GM12891 (cell line): ENCODE measurements at regions not wholly inside any gene's neighbourhood (a gene's known extent, or its start where the extent isn't known, plus 50 kb on each side); places are given as distances from the start of the nearest gene placed in this dataset.

Experiments
- PAX5 ChIP-seq: IDR thresholded peaks from 2 replicates; pipeline ENCODE4 v1.6.1; 2011; ENCODE audit warnings: low read length, moderate library complexity, mild to moderate bottlenecking; ENCODE audit not compliant: insufficient read depth, severe bottlenecking
- POLR2A ChIP-seq: IDR thresholded peaks from 2 replicates; pipeline ENCODE4 v1.6.1; 2011; ENCODE audit warnings: low read depth, low read length, control low read depth
- POLR2AphosphoS5 ChIP-seq: IDR thresholded peaks from 2 replicates; pipeline ENCODE4 v1.6.1; 2011; ENCODE audit warnings: low read depth, low read length, control low read depth
- SPI1 ChIP-seq: IDR thresholded peaks from 2 replicates; pipeline ENCODE4 v1.6.1; 2011; ENCODE audit warnings: low read depth, low read length, control low read depth
- TAF1 ChIP-seq: IDR thresholded peaks from 2 replicates; pipeline ENCODE4 v1.6.1; 2011; ENCODE audit warnings: low read depth, low read length, control low read depth

DNA sequence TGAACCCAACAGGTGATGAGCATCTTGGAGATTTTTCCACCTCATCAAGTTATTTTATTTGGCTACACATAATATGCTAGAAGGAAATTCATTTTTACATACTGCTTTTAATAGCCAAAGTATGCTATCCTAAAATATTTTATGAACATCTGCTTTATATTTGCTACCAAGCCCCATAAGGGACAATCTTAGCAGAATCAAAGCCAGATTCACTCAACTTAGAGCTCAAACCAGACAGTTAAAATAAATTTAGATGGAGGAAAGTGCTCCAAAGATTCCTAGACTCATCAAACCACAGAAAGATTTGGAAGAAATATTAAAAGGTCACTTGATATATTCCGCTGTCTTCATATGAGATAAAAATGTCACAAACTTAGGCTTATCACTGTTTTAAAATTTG is 637.1 kb upstream of the CCNG1 start:
- TF ChIP-seq POLR2AphosphoS5, result no peak
- no peak for TF ChIP-seq POLR2A
- TF ChIP-seq TAF1, result no peak
- TF ChIP-seq SPI1, result no peak
- no peak for TF ChIP-seq PAX5
